ENCODE measurements at regions not wholly inside any gene's neighbourhood (a gene's known extent, or its start where the extent isn't known, plus 50 kb on each side); places are given as distances from the start of the nearest gene placed in this dataset.

- no peak for DNase-seq
Observed at GRCh38 chr15:97521381-97522285, 438.9 kb upstream of the ARRDC4 start.

- no peak for DNase-seq
Observed at GRCh38 chr15:97522347-97522746, 438.2 kb upstream of the ARRDC4 start.

- no peak for DNase-seq
Observed at GRCh38 chr15:97525809-97526208, 434.7 kb upstream of the ARRDC4 start.

- DNase-seq = no peak
Observed at GRCh38 chr15:97528238-97528637, 432.3 kb upstream of the ARRDC4 start.

GRCh38 chr15:97545799-97546198 lies 414.7 kb upstream of the ARRDC4 start:
- DNase-seq = no peak

GRCh38 chr15:97547381-97547780 lies 413.1 kb upstream of the ARRDC4 start:
- DNase-seq = no peak

GRCh38 chr15:97561529-97561928 lies 399.0 kb upstream of the ARRDC4 start:
- no peak for DNase-seq

- DNase-seq = no peak
Observed at GRCh38 chr15:97563516-97563915, 397.0 kb upstream of the ARRDC4 start.

GRCh38 chr15:97566961-97567360 lies 393.5 kb upstream of the ARRDC4 start:
- no peak for DNase-seq

GRCh38 chr15:97567411-97567810 lies 393.1 kb upstream of the ARRDC4 start:
- DNase-seq = no peak

- no peak for DNase-seq
Observed at GRCh38 chr15:97576929-97577645, 383.4 kb upstream of the ARRDC4 start.

- no peak for DNase-seq
Observed at GRCh38 chr15:97585408-97585807, 375.1 kb upstream of the ARRDC4 start.

- no peak for DNase-seq
Observed at GRCh38 chr15:97592778-97593177, 367.7 kb upstream of the ARRDC4 start.

GRCh38 chr15:97597801-97598200 lies 362.7 kb upstream of the ARRDC4 start:
- DNase-seq = no peak

- DNase-seq = no peak
Observed at GRCh38 chr15:97598353-97598798, 362.1 kb upstream of the ARRDC4 start.

GRCh38 chr15:97600190-97600589 lies 360.3 kb upstream of the ARRDC4 start:
- DNase-seq = no peak

- no peak for DNase-seq
Observed at GRCh38 chr15:97604677-97605076, 355.8 kb upstream of the ARRDC4 start.

- no peak for DNase-seq
Observed at GRCh38 chr15:97615114-97615513, 345.4 kb upstream of the ARRDC4 start.

- DNase-seq = no peak
Observed at GRCh38 chr15:97623091-97623661, 337.3 kb upstream of the ARRDC4 start.

- DNase-seq = no peak
Observed at GRCh38 chr15:97627634-97628033, 332.9 kb upstream of the ARRDC4 start.

GRCh38 chr15:97645758-97646157 lies 314.7 kb upstream of the ARRDC4 start:
- no peak for DNase-seq

- DNase-seq = no peak
Observed at GRCh38 chr15:97648728-97649127, 311.8 kb upstream of the ARRDC4 start.

GRCh38 chr15:97652041-97652440 lies 308.5 kb upstream of the ARRDC4 start:
- no peak for DNase-seq

GRCh38 chr15:97652700-97653167 lies 307.8 kb upstream of the ARRDC4 start:
- no peak for DNase-seq

All from activated CD4-positive, alpha-beta T cell treated with anti-CD3 and anti-CD28 coated beads for 4 hours (primary cell).